Skeletal muscle tissue (tissue), 3 donors: ENCODE measurements at regions not wholly inside any gene's neighbourhood (a gene's known extent, or its start where the extent isn't known, plus 50 kb on each side); places are given as distances from the start of the nearest gene placed in this dataset.

Experiments
- H3K27ac ChIP-seq: one replicate; pipeline ENCODE4 v1.7.0; 2013; ENCODE audit warnings: mild to moderate bottlenecking, low read depth, low read length, inconsistent platforms
- H3K27me3 ChIP-seq, 3 donors: one replicate each; pipeline ENCODE4 v1.7.0; 2013; ENCODE audit warnings: low read length in 3 of 3; ENCODE audit not compliant: control insufficient read depth in 3 of 3, insufficient read depth in 3 of 3
- H3K36me3 ChIP-seq, 3 donors: one replicate each; pipeline ENCODE4 v1.7.0; 2013; ENCODE audit warnings: low read length in 3 of 3; ENCODE audit not compliant: control insufficient read depth in 3 of 3, insufficient read depth in 3 of 3
- H3K4me1 ChIP-seq, 3 donors: one replicate each; pipeline ENCODE4 v1.7.0; 2013; ENCODE audit warnings: low read length in 3 of 3, mild to moderate bottlenecking in 3 of 3; ENCODE audit not compliant: control insufficient read depth in 3 of 3, insufficient read depth in 3 of 3
- H3K4me3 ChIP-seq, 3 donors: one replicate each; pipeline ENCODE4 v1.7.0; 2013; ENCODE audit warnings: low read length in 3 of 3
- H3K9ac ChIP-seq, 3 donors: one replicate each; pipeline ENCODE4 v1.7.0; 2013; ENCODE audit warnings: low read length in 3 of 3, mild to moderate bottlenecking in 3 of 3, moderate library complexity in 2 of 3, low read depth in 1 of 3
- H3K9me3 ChIP-seq, 3 donors: one replicate each; pipeline ENCODE4 v1.7.0; 2013; ENCODE audit warnings: low read length in 3 of 3; ENCODE audit not compliant: control insufficient read depth in 3 of 3
- donor health status: Osteomylitis.

GRCh38 chr3:148319161-148319915 lies 378.4 kb upstream of the AGTR1 start:
- H3K9me3 ChIP-seq: no peaks in the 10 kb centered on the region
- H3K36me3 ChIP-seq: no peaks in the 10 kb centered on the region
- H3K9ac ChIP-seq: no peak overlapping the region
- H3K27me3 ChIP-seq: no peaks in the 10 kb centered on the region
- H3K27ac ChIP-seq: no peak overlapping the region
- no peak overlapping the region for H3K4me3 ChIP-seq
- H3K4me1 ChIP-seq: no peaks in the 10 kb centered on the region

GRCh38 chr3:148319960-148320359 lies 377.7 kb upstream of the AGTR1 start:
- H3K4me1 ChIP-seq: no peaks in the 10 kb centered on the region
- no peak overlapping the region for H3K4me3 ChIP-seq
- H3K36me3 ChIP-seq: no peaks in the 10 kb centered on the region
- H3K9me3 ChIP-seq: no peaks in the 10 kb centered on the region
- no peak overlapping the region for H3K9ac ChIP-seq
- no peak overlapping the region for H3K27ac ChIP-seq
- H3K27me3 ChIP-seq: no peaks in the 10 kb centered on the region

GRCh38 chr3:148329481-148330235 lies 368.0 kb upstream of the AGTR1 start:
- Histone ChIP-seq H3K9me3 (no peaks in the 10 kb centered on the region), H3K4me1 (no peaks in the 10 kb centered on the region), H3K4me3 (no peak overlapping the region)

GRCh38 chr3:148330542-148330941 lies 367.2 kb upstream of the AGTR1 start:
- Histone ChIP-seq H3K27ac (no peak overlapping the region), H3K27me3 (no peaks in the 10 kb centered on the region), H3K9me3 (no peaks in the 10 kb centered on the region), H3K9ac (no peak overlapping the region), H3K4me1 (no peaks in the 10 kb centered on the region), H3K4me3 (no peak overlapping the region), H3K36me3 (no peaks in the 10 kb centered on the region)

More at GRCh38 chr3:148329481-148330235, 368.0 kb upstream of the AGTR1 start:
- Histone ChIP-seq H3K27me3 (no peaks in the 10 kb centered on the region), H3K36me3 (no peaks in the 10 kb centered on the region), H3K27ac (no peak overlapping the region), H3K9ac (no peak overlapping the region)

- no peaks in the 10 kb centered on the region for H3K9me3 ChIP-seq
These were observed 366.4 kb upstream of the AGTR1 start for GRCh38 chr3:148331081-148331846.

GRCh38 chr3:148332509-148332908 lies 365.2 kb upstream of the AGTR1 start:
- no peak overlapping the region for H3K4me3 ChIP-seq
- no peaks in the 10 kb centered on the region for H3K9me3 ChIP-seq
- no peaks in the 10 kb centered on the region for H3K27me3 ChIP-seq
- no peak overlapping the region for H3K9ac ChIP-seq
- H3K27ac ChIP-seq: no peak overlapping the region
- no peaks in the 10 kb centered on the region for H3K36me3 ChIP-seq
- H3K4me1 ChIP-seq: no peaks in the 10 kb centered on the region

More at GRCh38 chr3:148331081-148331846, 366.4 kb upstream of the AGTR1 start:
- Histone ChIP-seq H3K4me3 (no peak overlapping the region), H3K27ac (no peak overlapping the region), H3K36me3 (no peaks in the 10 kb centered on the region), H3K4me1 (no peaks in the 10 kb centered on the region), H3K9ac (no peak overlapping the region), H3K27me3 (no peaks in the 10 kb centered on the region)

GRCh38 chr3:148333091-148333490 lies 364.6 kb upstream of the AGTR1 start:
- Histone ChIP-seq H3K36me3 (no peaks in the 10 kb centered on the region), H3K4me1 (no peaks in the 10 kb centered on the region), H3K9me3 (no peaks in the 10 kb centered on the region), H3K4me3 (no peak overlapping the region), H3K27me3 (no peaks in the 10 kb centered on the region), H3K9ac (no peak overlapping the region), H3K27ac (no peak overlapping the region)

GRCh38 chr3:148335612-148336011 lies 362.1 kb upstream of the AGTR1 start:
- H3K9ac ChIP-seq: no peak overlapping the region
- no peaks in the 10 kb centered on the region for H3K27me3 ChIP-seq
- no peaks in the 10 kb centered on the region for H3K36me3 ChIP-seq
- no peak overlapping the region for H3K4me3 ChIP-seq
- peaks cover 0 to 3% (median 0%) of the 10 kb centered on the region in 3 donors for H3K9me3 ChIP-seq
- no peak overlapping the region for H3K27ac ChIP-seq
- H3K4me1 ChIP-seq: no peaks in the 10 kb centered on the region

- Histone ChIP-seq H3K36me3 (no peaks in the 10 kb centered on the region), H3K9ac (no peak overlapping the region), H3K9me3 (peaks cover 0 to 2% (median 0%) of the 10 kb centered on the region in 3 donors), H3K4me1 (no peaks in the 10 kb centered on the region), H3K27me3 (no peaks in the 10 kb centered on the region), H3K4me3 (no peak overlapping the region), H3K27ac (no peak overlapping the region)
These were observed 354.3 kb upstream of the AGTR1 start for GRCh38 chr3:148343416-148343815.

- no peak overlapping the region for H3K4me3 ChIP-seq
- H3K36me3 ChIP-seq: no peaks in the 10 kb centered on the region
- H3K27me3 ChIP-seq: no peaks in the 10 kb centered on the region
- H3K4me1 ChIP-seq: no peaks in the 10 kb centered on the region
- H3K9me3 ChIP-seq: no peaks in the 10 kb centered on the region
- H3K27ac ChIP-seq: no peak overlapping the region
- no peak overlapping the region for H3K9ac ChIP-seq
These were observed 353.2 kb upstream of the AGTR1 start for GRCh38 chr3:148344521-148344920.
